Activated CD8-positive, alpha-beta memory T cell treated with anti-CD3 and anti-CD28 coated beads, Interleukin-2, amount 50 U/mL, for 1 hour (primary cell): ENCODE measurements at regions not wholly inside any gene's neighbourhood (a gene's known extent, or its start where the extent isn't known, plus 50 kb on each side); places are given as distances from the start of the nearest gene placed in this dataset.

Experiments used
- DNase-seq: peaks from one replicate; pipeline ENCODE4 v3.0.0-alpha.2; 2020; ENCODE audit errors: extremely low read depth

DNA sequence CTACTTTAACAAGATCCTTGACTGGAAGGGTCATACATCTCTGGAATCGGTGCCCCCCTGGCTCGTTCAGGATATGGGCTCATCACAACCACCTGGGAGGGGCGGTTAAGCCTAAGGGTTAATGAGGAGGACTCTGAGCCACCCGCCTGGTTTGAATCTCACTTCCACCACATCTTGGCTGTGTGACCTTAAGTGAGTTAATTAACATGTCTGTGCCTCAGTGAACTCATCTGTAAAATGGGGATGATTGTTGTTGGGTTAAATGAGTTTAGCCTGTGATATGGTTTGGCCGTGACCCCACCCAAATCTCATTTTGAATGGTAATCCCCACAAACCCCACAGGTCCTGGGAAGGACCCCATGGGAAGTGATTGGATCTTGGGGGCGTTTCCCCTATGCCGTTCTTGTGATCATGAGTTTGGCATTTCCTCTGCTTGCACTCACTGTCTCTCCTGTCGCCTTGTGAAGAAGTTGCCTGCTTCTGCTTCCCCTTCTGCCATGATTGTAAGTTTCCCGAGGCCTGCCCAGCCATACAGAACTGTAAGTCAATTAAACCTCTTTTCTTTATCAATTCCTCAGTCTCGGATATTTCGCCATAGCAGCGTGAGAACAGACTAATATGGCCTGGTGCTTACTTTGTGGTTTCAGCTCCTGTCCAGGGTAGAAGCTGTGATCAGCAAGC lies 214.0 kb upstream of the CIBAR2 start:
- DNase-seq: no peak

DNA sequence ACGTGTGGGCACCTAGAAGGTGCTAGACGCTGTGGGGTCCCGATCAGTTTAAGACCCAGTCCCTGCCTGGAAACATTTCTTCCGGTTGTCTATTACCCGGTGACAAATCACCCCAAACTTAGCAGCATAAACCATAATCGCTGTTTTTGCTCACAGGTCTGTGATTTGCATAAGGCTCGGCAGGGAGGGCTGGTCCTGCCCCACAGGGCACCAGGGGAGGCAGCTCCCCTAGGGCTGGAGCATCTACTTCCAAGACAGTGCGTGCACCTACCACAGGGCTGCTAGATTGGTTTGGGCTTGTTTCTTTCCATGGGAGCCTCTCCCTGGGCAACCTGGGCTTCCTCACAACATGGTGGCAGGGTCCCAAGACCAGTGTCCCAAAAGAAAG lies 214.5 kb upstream of the CIBAR2 start:
- DNase-seq: no peak

DNA sequence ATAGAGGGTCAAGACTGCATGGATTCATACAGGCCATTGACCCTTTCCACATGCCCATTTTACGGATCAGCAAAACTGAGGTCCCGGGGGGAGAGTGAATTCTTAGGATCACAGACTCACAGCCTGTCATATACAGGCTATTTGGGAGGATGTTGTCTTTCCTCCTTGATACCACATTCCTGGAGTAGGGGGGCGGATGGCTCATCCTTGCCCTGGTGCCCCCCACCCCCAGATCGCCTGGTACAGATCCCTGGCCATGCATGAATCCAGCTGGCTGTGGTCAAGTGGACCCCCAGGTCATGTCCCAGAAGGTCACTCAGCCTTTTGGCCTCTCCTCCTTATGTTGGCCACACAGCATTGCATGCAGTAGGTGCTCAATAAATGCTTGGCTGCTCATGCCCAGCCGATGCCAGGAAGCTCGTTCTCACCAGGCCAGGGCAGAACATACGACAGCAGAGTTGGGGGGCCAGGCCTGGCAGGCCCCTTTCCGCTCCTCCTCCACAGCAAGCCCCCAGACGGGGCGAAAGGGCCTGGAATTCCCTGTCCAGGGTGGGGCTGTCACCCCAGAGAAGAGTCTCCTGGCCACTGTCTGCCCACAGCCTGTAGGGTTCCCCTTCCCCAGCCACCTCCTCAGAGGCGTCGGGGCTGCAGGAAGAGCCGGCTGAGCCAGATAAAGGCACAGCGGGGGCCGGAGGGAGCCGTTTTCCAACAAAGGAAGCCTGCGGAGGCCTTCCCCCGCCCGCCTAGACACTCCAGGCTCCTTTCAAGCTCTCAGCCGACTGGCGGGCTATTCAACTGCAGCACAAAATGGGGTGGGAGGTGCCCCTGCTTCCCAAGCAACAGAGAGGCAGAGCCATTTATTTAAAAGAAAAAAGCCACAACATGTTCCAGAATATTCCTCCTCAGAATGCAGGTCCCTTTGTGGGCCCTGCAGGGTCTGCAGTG lies 215.7 kb upstream of the CIBAR2 start:
- DNase-seq: no peak

DNA sequence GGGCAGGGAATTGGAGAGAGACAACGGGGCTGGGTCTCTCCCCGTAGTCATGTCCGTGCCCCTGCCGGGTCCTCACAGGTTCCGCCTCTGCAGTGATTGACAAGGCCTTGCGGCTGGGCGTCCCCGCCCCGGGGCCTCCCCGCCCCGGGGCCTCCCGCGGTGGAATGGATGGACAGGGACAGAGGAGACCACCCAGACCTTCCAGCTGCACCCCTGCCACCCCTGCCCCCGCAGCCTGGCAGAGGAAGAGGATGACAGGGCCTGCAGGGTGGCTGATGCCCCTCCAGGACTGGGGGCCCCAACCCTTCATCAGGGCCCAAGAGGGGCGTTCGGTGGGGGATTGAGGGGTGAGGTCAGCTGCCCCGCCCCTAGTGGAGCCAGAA lies 216.4 kb upstream of the CIBAR2 start:
- DNase-seq: no peak

DNA sequence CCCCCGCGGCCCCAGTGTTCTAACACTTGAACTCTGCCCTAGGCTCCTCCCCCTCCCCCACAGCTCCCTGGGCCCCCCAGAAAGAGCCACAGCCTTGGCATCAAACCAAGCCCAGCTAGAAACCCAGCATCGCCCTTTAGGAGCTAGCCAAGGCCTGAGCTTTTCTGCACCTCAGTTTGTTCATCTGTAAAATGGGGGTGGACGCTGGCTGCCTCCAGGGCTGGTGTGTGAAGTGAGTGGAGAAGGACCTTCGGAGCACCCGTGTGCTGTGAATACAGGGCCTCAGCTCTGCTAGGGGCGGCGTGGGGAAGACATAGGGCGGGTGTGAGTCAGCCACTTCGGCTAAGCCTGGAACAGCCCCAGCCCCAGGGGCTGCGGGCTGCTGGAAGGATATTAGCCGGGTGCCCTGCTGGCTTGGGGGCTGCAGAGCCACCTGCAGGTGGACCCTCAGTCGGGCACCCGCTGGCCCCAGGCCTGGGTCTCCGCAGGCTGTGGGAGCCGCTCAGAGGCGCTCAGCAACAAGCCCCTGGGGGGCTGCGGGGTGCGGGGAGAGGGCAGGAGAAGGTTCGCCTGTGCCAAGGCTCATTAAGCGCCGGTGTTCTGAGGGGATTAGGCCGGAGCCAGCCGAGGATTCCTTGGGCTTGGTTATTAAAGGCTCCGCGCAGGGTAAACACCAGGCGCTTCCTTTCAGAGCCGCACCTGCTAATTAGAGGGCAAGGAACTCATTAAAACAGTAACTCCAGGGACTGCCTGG lies 217.0 kb upstream of the CIBAR2 start:
- DNase-seq: no peak

DNA sequence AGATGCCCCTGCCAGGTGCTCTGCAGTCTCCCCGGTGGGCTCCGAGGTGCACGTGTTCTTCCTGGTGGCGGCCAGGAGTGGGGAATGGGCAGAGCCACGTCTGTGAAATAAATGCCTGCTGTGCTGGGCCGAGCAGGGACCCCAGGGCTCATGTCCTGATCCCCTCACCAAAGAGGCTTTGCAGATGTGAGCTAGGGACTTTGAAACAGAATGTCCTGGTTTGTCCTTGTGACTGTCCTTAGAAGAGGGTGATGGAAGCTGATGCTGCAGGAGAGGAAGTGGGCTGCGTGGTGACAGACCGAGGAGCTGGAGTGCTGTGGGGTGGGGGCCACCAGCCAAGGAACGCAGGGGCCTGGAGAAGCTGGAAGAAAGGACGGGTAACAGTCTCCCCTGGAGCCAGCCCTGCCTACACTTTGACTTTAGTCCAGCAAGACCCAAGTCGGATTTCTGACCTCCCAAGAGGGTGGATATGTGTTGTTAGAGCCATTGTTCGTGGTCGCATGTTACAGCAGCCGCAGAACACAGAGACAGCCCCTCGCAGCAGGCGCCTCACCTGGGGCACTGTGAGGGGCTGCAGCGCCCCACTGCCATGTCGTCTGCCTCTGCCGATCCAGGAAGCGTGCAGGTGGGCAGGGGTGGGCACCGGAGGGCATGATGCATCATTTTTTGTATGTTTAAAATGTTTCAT lies 217.9 kb upstream of the CIBAR2 start:
- DNase-seq: no peak

DNA sequence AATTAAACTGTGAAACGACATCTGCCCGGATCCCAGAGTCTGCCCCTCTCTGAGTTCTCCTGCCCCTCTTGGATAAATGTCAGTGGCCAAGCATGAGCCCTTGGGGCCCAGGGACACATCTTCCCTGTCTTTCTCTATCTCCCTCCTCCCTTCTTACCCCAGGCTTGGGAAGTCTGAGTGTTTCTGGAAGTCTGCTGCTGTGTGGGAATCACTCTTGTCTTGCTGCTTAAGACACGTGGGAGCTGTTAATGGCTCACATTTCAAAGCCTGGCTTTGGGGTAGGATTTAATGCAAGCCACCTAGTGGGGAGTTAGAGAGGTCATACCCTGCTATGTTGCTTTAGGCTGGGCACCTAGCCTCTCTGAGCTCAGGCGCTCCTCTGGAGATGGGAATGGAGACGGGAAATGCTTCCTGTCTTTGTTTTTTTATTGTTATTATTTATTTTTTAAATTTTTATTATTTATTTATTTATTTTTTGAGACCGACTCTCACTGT lies 218.5 kb upstream of the CIBAR2 start:
- no peak for DNase-seq

DNA sequence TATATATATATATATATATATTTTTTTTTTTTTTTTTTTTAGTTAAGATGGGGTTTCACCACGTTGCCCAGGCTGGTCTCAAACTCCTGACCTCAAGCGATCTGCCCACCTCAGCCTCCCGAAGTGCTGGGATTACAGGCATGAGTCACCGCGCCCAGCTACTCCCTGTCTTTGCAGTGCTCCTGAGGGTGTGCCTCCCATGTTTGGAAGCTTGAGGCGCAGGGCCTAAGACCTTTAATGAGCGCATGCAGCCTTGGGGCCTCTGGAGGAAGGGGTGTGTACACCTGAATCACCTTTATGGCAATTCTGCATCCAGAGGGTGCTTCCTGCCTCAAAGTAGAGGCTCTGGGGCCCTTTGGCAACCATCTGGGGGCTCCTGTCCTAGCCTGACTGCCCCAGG lies 219.4 kb upstream of the CIBAR2 start:
- DNase-seq: no peak

DNA sequence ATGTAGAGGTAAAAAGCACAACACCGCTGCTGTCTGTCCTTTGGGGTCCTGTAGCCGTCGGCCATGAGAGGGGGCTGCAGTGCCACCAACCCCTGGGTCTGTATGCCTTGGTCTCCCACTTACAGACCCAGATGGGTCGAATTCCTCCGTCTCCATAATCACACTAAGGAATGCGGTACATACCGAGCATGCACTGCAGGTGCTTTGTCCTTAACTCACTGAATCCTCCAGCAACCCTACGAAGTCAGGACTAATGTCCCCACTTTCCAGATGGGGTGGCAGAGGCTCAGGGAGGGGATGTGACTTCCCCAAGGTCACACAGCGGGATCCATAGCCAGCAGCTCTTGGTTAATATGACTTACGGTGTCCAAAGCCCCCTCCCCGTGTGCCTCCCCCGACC lies 219.9 kb upstream of the CIBAR2 start:
- no peak for DNase-seq

DNA sequence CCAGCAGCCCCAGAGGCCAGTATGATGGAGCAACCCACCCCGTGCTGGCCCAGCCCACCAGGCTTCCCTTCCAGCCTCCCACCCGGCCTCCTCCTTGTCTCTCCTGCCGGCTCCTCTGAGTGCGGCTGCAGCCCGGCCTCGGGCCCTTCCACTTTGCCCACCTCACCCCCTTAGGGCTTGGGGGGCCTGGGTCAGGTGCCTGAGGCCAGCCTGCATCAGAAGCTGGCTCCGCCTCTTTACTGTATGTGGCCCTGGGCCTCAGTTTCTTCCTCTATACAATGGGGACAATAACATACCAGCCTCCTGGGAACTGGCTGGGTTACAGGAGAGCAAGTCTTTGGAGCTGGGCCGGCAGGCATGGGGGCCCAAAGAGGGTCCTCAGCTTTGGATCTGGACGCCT lies 221.1 kb upstream of the CIBAR2 start:
- no peak for DNase-seq

DNA sequence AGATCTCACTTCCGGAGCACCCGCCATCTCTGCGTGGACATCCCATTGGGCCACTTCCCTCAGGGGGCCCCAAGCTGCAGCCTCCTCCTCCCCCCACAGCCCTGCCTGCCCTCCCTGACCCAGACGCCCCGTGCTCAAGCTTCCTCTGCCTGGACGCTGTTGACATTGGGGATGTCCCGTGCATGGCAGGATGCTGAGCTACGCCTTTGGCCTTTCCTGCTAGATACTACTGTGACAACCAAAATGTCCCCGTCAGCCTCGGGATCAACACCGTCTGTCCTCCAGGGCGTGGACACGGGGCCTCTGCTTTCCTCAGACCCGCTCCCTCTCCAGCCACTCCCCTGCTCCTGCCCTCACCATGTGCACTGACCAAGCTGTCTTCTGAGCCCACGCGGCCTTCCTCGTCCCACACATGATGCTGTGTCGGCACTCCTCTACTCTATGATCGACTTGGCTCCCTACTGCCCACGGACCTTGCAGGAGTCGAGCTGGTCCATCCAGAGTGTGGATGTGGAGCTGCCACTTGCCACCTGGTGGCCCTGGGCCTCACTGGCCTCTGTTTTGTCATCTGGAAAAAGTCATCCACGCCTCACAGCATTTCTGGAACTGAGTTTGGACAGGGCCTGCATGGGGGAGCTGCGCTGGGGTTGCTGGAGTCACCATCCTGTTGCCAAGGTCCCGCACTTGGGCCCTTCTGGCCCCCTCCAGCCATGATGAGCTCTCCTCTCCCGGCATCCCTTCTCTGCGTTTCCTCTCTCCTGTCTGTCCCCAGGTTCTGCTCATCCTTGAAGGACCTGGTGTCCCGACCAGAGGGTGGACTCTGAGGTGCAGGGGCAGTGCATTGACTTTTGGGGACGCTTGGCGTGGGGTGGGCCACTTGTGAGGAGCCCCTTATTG lies 221.7 kb upstream of the CIBAR2 start:
- no peak for DNase-seq

DNA sequence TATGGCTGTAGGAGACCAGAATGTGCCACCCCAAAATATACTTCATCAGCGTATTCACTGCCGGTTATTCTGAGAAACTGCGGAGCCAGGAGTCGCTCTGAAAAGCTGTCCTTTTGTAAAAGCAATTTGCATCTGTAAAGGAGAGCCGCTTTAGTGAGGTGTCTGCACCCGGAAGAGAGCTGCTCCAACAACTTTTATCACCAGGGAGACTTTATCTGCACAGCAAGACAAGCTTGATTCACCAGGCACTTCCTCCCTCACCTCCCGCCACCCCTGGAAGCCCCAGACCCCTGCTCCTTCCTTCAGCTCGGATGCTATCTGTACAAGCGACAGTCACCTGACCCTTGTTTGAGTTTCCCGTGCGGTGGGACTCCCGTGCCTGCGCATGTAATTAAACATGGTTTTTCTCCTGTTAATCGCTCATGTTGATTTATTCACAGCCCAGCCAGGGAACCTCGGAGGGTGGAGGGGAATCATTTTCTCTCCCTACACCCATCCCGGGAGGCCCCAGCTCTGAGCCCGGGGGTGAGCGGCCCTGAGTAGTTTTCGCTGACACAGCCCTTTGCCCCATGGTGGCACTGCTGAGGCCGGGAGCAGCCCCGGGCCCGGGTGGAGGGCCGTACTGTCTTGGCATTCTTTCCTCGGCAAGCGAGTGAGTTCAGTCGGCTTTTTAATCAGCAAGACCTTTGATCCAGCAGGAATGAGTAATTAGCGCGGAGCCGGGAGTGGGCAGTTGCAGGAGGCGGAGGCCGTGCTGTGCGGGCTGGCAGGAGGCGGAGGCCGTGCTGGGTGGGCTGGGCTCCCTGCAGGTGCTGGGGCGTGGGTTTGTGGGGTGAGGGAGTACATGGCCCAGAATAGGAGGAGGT lies 222.7 kb upstream of the CIBAR2 start:
- no peak for DNase-seq

DNA sequence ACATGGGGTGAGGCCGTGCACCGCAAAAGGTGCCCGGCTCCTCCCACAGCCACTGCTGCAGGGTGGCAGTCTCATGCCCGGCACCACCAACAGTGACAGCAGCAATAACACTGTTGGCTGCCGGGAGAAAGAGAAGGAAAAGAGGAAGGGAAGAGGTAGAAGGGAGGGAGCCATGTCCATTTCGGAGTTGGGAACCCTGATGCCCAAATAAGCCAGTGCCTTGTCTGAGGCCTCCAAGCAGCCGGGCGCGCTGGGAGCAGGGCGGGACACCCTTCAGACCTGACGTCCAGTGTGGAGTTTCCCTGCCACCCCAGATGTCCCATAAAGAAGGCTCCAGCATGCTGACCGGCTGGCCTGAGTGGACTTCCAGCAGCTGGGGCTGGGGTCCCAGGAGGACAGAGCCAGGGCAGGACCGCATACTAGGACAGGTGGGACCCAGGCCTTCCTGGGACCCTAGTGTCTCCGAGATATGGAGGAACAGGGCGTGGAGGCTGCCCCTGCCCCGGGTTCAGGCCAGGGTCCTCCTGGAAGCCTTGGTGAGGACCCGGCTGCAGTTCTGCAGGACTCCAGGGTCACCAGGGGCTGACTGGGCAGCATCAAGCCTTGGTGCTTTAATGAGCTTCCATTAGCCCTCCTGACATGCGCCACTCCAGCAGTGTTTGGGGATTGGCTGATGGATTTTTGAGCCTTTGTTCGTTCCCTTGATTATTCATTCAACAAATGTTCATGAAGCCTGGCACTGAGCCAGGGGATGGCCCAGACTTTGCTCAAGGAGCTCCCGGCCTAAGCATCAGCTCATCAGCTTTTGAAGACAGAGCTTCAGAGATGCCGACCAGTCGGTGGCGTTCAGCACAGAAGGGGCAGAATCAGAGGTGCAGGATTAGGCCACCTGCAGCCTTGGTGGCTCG lies 223.6 kb upstream of the CIBAR2 start:
- DNase-seq: no peak

DNA sequence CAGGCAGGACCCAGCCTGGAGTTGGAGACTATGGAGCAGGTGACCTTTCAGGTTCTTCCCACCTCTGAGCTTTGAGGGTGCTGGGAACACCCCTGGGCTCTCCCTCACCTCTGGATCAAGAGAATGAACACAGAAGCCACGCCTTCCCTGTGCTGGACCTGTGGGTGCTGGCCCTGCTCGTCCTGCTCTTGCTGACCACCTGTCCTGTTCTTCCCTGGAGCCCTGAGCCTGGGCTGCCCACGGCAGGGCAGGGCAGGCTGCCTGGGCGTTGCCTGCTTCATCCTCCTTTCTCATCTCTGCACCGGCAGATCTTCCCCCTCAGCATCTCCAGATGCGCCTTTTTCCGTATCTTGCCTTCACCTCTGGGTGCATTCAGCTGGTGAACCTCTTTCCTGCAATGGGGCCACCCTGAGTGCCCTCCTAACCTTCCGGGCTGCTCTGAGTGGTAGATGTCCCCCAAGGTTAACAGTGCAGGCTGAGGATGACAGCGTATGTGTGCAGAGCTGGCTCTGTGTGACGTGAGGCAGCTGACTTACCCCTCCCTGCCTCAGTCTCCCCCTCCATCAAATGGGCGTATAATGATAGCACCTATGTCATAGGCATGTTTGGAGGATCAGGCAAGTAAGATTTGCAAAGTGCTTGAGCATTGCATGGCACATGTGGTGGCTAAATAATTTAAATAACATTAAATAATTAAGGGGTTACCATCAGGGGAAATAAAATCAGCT lies 225.8 kb upstream of the CIBAR2 start:
- DNase-seq: no peak

GRCh38 chr16:85338638-85338982 lies 226.3 kb upstream of the CIBAR2 start:
- DNase-seq: no peak

- DNase-seq: no peak
Observed at GRCh38 chr16:85338989-85339685, 226.9 kb upstream of the CIBAR2 start.

GRCh38 chr16:85341972-85342695 lies 229.9 kb upstream of the CIBAR2 start:
- no peak for DNase-seq
